Neural cell (in vitro differentiated cells): ENCODE measurements at regions not wholly inside any gene's neighbourhood (a gene's known extent, or its start where the extent isn't known, plus 50 kb on each side); places are given as distances from the start of the nearest gene placed in this dataset.

Experiments
- CTCF ChIP-seq: fragments of 450-650 bp; IDR thresholded peaks from 2 replicates; pipeline ENCODE4 v1.5.1; 2014; ENCODE audit warnings: antibody characterized with exemption, mild to moderate bottlenecking, moderate library complexity; ENCODE audit not compliant: poor library complexity, severe bottlenecking
- EZH2 ChIP-seq: fragments of 200-600, 300-800 bp; shearing (Covaris generic), sonication (generic); IDR thresholded peaks from 2 replicates; pipeline ENCODE4 v1.6.1; 2014; ENCODE audit warnings: antibody characterized with exemption, low read length, borderline replicate concordance, mild to moderate bottlenecking; ENCODE audit not compliant: insufficient read depth, poor library complexity, severe bottlenecking

- TF ChIP-seq CTCF (no peak), EZH2 (no peak)
Observed at GRCh38 chr6:85089255-85089654, 324.9 kb upstream of the TBX18 start.
